22Rv1 (cell line): ENCODE measurements at regions not wholly inside any gene's neighbourhood (a gene's known extent, or its start where the extent isn't known, plus 50 kb on each side); places are given as distances from the start of the nearest gene placed in this dataset.

Experiments used
- H3K27ac ChIP-seq: fragments of 450-650 bp; 2 replicates; pipeline ENCODE4 v1.5.1; 2017
- ZFX ChIP-seq: fragments of 450-650 bp; IDR thresholded peaks from 2 replicates; pipeline ENCODE4 v1.6.1; 2017; ENCODE audit warnings: antibody characterized with exemption, borderline replicate concordance
- TF ChIP-seq, protein P1 (sequence below): fragments of 450-650 bp; IDR thresholded peaks from 2 replicates; pipeline ENCODE4 v1.5.1; 2017; ENCODE audit warnings: mild to moderate bottlenecking

DNA sequence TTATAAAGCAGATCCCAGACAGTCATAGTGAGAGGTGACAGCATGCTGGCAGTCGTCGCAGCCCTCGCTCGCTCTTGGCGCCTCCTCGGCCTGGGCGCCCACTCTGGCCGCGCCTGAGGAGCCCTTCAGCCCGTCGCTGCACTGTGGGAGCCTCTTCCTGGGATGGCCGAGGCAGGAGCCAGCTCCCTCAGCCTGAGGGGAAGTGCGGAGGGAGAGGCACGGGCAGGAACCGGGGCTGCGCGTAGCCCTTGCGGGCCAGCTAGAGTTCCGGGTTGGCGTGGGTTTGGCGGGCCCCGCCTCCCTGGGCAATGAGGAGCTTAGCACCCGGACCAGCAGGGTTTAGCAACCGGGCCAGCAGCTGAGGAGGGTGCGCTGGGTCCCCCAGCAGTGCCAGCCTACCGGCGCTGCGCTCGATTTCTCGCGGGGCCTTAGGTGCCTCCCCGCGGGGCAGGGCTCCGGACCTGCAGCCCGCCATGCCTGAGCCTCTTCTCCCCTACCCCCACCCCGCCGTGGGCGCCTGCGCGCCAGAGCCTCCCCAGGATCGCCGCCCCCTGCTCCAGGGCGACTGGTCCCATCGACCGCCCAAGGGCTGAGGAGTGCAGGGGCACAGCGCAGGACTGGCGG lies 451.2 kb upstream of the DCN start:
- no peak for TF ChIP-seq ZFX
- TF ChIP-seq, protein P1, sequence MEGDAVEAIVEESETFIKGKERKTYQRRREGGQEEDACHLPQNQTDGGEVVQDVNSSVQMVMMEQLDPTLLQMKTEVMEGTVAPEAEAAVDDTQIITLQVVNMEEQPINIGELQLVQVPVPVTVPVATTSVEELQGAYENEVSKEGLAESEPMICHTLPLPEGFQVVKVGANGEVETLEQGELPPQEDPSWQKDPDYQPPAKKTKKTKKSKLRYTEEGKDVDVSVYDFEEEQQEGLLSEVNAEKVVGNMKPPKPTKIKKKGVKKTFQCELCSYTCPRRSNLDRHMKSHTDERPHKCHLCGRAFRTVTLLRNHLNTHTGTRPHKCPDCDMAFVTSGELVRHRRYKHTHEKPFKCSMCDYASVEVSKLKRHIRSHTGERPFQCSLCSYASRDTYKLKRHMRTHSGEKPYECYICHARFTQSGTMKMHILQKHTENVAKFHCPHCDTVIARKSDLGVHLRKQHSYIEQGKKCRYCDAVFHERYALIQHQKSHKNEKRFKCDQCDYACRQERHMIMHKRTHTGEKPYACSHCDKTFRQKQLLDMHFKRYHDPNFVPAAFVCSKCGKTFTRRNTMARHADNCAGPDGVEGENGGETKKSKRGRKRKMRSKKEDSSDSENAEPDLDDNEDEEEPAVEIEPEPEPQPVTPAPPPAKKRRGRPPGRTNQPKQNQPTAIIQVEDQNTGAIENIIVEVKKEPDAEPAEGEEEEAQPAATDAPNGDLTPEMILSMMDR, result no peak
- H3K27ac ChIP-seq, result no peak overlapping the region

DNA sequence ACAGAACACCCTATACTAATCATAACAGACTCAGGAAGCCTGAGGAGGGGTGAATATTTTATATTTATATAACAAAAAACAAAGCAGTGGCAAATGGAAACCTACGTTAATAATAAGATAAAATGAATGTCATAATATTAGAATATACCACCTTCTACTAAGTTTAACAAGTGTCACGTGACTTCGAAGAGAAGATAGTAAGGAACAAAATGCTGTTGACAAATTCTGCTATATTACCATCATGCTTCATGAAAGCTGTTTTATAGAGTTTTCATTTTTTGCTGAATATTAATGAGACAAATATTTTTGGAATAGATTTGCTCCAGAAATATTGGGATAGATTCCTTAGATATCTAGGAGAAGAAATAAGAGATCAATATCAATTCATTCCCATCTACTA lies 450.6 kb upstream of the DCN start:
- no peak for TF ChIP-seq ZFX
- TF ChIP-seq, protein P1, result no peak
- H3K27ac ChIP-seq, result no peak overlapping the region

DNA sequence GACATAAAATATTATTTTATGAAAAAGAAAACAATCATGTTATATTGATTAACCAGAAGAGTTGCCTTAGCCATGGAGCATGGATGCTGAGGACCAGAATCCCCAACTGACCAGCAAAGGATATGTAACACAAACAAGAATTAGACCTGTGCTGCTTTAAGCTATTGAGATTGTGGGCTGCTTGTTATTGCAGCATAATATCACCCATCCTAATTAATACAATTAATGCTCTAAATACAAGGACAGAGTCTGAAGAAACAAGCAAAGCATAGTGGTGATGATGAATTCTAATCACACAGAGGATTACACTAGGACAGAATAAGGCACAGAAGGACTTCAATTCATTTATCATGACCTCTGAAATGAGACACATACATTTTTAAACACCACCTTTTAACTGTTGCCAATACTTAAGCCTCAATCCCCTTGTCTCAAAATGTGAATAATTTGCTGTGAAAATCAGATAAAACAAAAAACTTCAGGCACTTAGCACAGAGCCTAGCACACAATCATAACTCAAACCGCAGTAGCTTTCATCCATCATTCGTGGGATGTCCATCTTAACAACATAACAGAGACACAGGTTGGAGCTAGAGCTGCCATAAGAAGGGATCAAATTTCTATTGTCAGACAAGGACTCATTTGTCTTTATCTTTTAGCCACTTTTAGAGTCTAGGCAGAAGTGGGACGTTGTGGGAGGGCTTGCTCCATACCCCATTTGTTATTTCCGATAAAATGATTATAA lies 449.6 kb upstream of the DCN start:
- no peak overlapping the region for H3K27ac ChIP-seq
- TF ChIP-seq, protein P1, result no peak
- TF ChIP-seq ZFX, result no peak

DNA sequence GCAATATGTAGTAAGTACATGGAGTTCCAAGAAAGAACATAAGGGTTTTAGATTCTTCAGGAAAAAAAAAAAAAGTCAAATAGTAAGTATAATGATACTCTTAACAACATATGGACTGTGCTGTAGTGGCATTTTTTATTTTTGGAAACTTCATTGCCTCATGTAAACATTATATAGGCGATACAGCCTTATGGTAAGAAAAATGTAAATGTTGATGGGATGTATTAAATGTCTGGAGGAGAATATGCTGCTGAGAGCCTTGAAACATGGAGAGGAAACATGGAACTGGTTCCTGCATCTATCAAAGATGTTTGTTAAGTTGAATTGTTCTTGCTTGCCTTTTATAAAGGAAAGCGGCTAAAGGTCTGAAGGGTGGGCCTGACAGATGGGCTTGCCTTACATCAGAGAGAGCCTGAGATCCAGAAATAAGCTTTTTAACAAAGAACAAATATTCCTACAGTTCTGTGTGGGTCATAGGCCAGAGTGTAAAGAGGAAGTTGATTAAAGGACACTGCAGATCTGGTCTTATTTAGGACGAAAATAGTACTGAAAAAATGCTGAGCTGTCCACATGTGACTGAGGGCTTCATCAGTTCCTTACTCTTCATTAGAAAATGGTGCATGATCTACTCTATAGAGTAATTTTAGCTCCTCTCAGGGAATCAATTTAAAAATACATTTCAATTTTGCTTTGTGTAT lies 448.1 kb upstream of the DCN start:
- H3K27ac ChIP-seq, result no peak overlapping the region
- TF ChIP-seq ZFX, result no peak
- TF ChIP-seq, protein P1, result no peak

DNA sequence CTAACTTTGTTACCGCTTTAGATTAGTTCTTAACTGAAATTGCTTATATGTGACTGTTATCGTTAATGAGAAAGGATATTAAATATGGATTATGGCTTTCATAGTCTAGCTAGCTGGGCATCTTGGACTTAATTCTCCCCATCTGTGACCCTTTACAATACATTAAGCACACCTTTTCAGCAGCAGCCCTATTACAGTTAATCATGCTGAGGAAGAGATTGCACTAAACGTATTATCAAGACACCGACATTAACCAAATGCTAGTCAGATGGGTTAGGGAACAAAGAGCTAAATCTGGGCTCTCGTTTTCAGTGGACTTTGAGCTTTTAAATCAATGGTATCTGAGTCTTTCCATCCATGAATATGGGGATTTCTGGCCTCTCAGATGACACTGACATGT lies 447.5 kb upstream of the DCN start:
- no peak for TF ChIP-seq ZFX
- TF ChIP-seq, protein P1, result no peak
- no peak overlapping the region for H3K27ac ChIP-seq

DNA sequence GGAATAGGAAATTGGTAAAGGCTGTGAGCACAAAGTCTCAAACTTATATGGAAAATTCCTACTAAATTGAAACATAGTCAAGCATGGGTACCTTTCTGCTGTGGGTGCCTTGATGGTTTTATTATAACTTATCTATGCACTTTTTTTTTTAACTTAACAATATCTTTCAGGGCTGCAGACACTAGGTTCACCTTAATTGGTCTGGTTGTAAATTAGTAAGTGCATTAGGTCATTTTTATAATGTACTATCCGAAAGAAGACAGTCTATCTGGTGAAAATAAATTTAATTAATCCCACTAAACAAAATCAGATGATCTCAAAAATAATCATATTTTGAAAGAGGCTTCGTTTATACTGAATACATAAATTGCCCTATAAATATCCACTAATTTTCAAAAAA lies 446.8 kb upstream of the DCN start:
- H3K27ac ChIP-seq, result no peak overlapping the region
- TF ChIP-seq ZFX, result no peak
- TF ChIP-seq, protein P1, result no peak

DNA sequence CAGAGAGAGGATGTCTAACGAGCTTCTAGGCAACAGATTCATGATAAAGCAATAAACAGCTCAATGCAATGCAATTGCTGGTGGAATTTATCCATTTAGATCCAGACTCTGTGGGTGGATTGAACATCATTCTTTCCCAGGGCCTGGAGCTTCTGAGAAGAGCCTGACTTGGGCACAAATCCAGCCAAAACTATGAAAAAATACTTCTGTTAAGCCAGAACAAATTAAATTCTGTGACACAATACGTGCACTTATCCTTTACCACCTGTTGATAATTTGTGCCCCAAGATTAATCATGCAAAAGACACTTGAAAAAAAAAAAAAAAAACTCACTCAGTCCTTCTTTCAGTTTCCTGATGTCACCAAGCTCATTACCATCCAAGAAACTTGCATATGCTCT lies 446.0 kb upstream of the DCN start:
- H3K27ac ChIP-seq, result no peak overlapping the region

More for the DNA sequence above, 446.0 kb upstream of the DCN start:
- TF ChIP-seq ZFX, result no peak
- TF ChIP-seq, protein P1, result no peak
